ENCODE measurements at regions not wholly inside any gene's neighbourhood (a gene's known extent, or its start where the extent isn't known, plus 50 kb on each side); places are given as distances from the start of the nearest gene placed in this dataset.

DNA sequence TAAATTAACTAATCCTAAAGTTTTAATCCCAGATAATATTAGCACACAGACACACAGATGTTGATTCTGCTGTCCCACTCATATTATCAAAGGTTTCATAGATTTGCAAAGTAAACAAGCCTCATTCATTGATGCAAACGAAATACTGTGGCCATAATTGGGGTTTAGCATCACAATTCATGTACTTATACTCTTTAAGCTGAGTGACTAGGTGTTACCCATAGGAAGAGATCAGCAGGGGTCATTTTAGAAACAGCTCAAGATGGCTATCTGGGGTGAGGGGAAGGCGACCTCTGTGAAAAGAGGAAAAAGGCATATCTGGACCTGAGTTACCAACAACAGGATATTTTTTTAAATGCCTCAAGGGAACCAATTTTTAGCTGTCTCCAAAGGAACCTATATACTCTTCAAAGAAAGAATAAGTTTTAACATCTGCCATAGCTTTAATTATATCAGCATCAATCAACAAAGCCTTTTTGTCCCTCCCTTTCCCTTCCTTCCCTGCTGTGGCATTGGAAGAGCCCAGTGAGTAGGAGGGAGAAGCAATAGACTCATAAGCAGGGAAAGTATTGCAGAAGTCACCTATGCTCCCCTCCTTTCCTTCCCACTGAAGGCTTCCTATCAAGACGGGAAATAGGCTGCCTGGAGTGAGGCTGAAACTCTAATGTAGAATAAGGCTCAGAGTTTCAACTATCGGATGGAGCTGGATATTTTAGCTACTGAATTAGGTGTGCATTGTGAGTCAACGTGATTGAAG, 553.4 kb downstream of the ZIC1 start:
- H3K4me3 ChIP-seq, result no peak overlapping the region
- intact Hi-C loops (cut with DNase I), result no loop called here
- H3K36me3 ChIP-seq, result no peaks in the 10 kb centered on the region
- TF ChIP-seq POLR2A (IDR thresholded peaks at IDR 0.05; ENCODE audit: low read depth), result no peak
- no peak for TF ChIP-seq POLR2AphosphoS5 (IDR thresholded peaks at IDR 0.05)
- no peak for TF ChIP-seq CTCF (IDR thresholded peaks at IDR 0.05)
- no peak for TF ChIP-seq EP300 (IDR thresholded peaks at IDR 0.05)
- H3K27me3 ChIP-seq, result no peaks in the 10 kb centered on the region
- H3K4me1 ChIP-seq, result no peaks in the 10 kb centered on the region
- no peak overlapping the region for H3K27ac ChIP-seq (replicated peaks in 1 of 4)
- no peaks in the 10 kb centered on the region for H3K9me3 ChIP-seq
- 77% methylated on average over 5 of the region's 5 CpGs for WGBS
- no peak for DNase-seq (ENCODE audit: extremely low spot score)

DNA sequence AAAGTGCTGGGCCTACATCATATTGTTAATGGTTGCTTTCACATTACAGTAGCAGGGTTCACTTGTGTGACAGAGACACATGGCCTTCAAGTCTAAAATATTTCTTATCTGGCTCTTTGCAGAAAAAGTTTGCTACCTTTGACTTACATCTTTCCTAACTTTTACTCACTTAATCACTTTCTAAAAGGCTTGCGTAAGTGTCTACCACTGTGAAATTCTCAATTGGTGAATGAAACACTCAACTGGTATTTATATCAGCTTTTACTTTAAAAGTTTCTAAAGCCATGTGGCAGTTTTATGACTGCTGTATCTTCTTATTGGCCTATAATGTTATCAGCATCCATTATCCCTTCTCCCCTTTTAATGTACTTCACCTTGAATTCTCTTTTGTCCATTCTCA, 554.5 kb downstream of the ZIC1 start:
- Histone ChIP-seq H3K4me3 (no peak overlapping the region), H3K27me3 (no peaks in the 10 kb centered on the region), H3K27ac (replicated peaks in 1 of 4) (no peak overlapping the region), H3K9me3 (no peaks in the 10 kb centered on the region), H3K4me1 (no peaks in the 10 kb centered on the region), H3K36me3 (no peaks in the 10 kb centered on the region)
- WGBS, result 100% methylated on average over 1 of the region's 1 CpG
- DNase-seq (ENCODE audit: extremely low spot score), result no peak
- intact Hi-C loops (cut with DNase I), result no loop called here
- TF ChIP-seq EP300 (IDR thresholded peaks at IDR 0.05), result no peak
- TF ChIP-seq CTCF (IDR thresholded peaks at IDR 0.05), result no peak
- no peak for TF ChIP-seq POLR2A (IDR thresholded peaks at IDR 0.05; ENCODE audit: low read depth)
- no peak for TF ChIP-seq POLR2AphosphoS5 (IDR thresholded peaks at IDR 0.05)

DNA sequence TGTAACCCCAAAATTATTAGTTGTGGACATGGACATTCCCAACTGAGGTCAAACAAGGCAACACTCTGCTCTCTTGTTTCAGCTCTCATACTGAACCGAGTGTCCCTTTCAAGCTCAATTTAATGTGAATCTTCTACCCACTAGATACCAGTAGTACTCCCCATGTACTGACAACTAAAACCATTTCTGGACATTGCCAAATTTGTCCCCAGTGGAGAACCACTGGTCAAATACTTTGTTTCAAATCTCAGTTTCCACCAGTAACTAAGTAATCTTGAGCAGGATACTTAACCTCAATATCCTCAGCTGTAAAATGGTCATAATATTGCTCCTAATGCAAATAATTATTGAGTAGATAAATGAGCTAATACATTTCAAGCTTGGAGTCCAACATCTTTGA, 566.0 kb downstream of the ZIC1 start:
- TF ChIP-seq POLR2AphosphoS5 (IDR thresholded peaks at IDR 0.05), result no peak
- no peak for TF ChIP-seq POLR2A (IDR thresholded peaks at IDR 0.05; ENCODE audit: low read depth)
- no peak for TF ChIP-seq EP300 (IDR thresholded peaks at IDR 0.05)
- no peak for TF ChIP-seq CTCF (IDR thresholded peaks at IDR 0.05)
- DNase-seq (ENCODE audit: extremely low spot score), result no peak
- Histone ChIP-seq H3K27ac (replicated peaks in 1 of 4) (no peak overlapping the region), H3K9me3 (no peaks in the 10 kb centered on the region), H3K36me3 (no peaks in the 10 kb centered on the region), H3K27me3 (no peaks in the 10 kb centered on the region), H3K4me3 (no peak overlapping the region), H3K4me1 (no peaks in the 10 kb centered on the region)
- 94% methylated on average over 1 of the region's 1 CpG for WGBS
- intact Hi-C loops (cut with DNase I), result no loop called here

- H3K27ac ChIP-seq (replicated peaks in 1 of 4), result no peak overlapping the region
- intact Hi-C loops (cut with DNase I), result no loop called here
- no peaks in the 10 kb centered on the region for H3K9me3 ChIP-seq
- no peaks in the 10 kb centered on the region for H3K36me3 ChIP-seq
- H3K4me3 ChIP-seq, result no peak overlapping the region
- TF ChIP-seq POLR2A (IDR thresholded peaks at IDR 0.05; ENCODE audit: low read depth) (no peak), EP300 (IDR thresholded peaks at IDR 0.05) (no peak), POLR2AphosphoS5 (IDR thresholded peaks at IDR 0.05) (no peak), CTCF (IDR thresholded peaks at IDR 0.05) (no peak)
- H3K27me3 ChIP-seq, result no peaks in the 10 kb centered on the region
- 95% methylated on average over 1 of the region's 1 CpG for WGBS
- H3K4me1 ChIP-seq, result no peaks in the 10 kb centered on the region
- DNase-seq (ENCODE audit: extremely low spot score), result no peak
These were observed 567.8 kb downstream of the ZIC1 start for GRCh38 chr3:147977001-147977400.

GRCh38 chr3:147987549-147987948, 578.4 kb downstream of the ZIC1 start:
- H3K9me3 ChIP-seq, result no peaks in the 10 kb centered on the region
- no peaks in the 10 kb centered on the region for H3K36me3 ChIP-seq
- no peak overlapping the region for H3K4me3 ChIP-seq
- 96% methylated on average over 1 of the region's 1 CpG for WGBS
- H3K4me1 ChIP-seq, result no peaks in the 10 kb centered on the region
- no peak for DNase-seq (ENCODE audit: extremely low spot score)
- no peak overlapping the region for H3K27ac ChIP-seq (replicated peaks in 1 of 4)
- intact Hi-C loops (cut with DNase I), result no loop called here
- TF ChIP-seq CTCF (IDR thresholded peaks at IDR 0.05), result no peak
- TF ChIP-seq POLR2AphosphoS5 (IDR thresholded peaks at IDR 0.05), result no peak
- no peak for TF ChIP-seq EP300 (IDR thresholded peaks at IDR 0.05)
- no peak for TF ChIP-seq POLR2A (IDR thresholded peaks at IDR 0.05; ENCODE audit: low read depth)
- H3K27me3 ChIP-seq, result no peaks in the 10 kb centered on the region
